AG20443 (cell line): ENCODE measurements at regions not wholly inside any gene's neighbourhood (a gene's known extent, or its start where the extent isn't known, plus 50 kb on each side); places are given as distances from the start of the nearest gene placed in this dataset.

ENCODE experiments used
- DNase-seq: peaks from one replicate; pipeline ENCODE4 v3.0.0; 2012; ENCODE audit warnings: low spot score, mixed read lengths

DNA sequence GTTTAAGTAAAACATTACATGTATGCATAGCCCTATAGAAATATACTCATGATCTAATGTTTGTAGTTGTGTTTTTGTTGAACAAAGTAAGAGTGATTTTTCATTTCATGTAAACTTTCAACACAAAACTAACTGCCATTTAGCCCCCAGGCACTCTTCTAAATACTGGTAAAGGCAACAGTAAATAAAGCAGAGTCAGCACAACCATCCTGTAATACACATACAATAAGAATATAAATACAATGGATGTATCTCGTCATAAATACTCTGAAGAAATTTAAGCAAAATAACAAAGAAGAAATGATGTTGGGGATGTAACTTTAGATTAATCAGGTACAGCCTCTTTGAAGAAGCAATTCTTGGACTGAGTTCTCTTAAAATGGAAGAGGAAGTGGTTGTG is 821.2 kb downstream of the ARAP2 start:
- no peak for DNase-seq

DNA sequence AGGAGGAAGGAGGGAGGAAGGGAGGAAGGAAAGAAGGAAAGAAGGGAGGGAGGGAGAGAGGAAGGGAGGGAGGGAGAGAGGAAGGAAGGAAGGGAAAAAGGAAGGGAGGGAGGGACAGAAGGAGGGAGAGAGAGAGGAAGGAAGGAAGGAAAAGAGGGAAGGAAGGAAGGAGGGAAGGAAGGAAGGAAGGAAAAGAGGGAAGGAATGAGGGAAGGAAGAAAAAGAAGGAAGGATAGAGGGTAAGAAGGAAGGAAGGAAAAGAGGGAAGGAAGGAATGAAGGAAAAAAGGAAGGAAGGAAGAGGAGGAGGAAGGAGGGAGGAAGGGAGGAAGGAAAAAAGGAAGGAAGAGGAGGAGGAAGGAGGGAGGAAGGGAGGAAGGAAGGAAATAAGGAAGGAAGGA is 796.8 kb downstream of the ARAP2 start:
- DNase-seq: no peak

DNA sequence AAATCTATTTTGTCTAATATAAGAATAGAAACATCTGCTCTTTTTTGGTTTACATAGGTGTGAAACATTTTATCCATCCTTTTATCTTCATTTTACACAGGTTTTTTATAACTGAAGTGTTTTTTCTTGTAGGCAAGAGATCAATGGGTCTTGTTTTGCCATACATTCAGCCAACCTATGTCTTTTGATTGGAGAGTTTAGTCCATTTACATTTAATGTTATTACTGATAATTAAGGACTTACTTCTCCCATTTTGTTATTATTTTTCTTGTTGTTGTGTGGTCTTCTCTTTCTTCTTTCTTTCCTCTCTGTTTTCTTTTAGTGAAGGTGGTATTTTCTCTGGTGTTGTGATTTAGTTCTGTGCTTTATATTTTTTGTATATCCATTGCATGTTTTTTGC is 785.3 kb downstream of the ARAP2 start:
- DNase-seq: no peak

DNA sequence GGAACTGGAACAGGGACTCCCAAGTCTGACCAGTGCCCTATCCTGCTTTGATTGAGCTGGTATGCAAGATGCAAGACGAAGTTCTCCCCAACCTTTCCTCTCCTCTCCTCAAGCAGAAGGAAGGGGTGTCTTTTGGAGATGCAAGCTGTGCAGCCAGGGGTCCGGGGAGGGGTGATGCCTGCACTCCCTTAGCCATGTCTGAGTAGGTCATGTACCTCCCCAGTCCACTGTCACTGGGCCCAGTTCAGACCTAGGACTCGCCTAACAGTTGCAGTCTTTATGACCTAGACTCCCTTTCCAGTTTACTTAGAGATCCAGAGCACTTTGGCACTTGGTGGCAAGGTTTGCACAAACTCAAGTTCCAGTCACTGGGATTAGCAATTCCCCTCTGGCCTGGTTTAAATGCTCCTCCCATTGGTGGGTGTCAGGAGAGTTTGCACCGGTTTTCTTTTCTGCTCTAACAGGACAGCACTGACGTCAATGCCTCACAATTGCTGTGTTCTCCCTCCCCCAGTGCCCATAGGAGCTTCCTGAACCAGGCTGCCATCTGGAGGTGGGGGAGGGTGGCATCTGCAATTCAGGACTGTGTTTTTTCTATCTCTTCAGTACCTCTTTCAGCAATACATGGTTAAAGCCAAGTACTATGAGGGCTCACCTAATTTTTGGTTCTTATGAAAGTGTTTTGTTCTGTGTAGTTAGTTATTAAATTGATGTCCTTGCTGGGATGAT is 782.2 kb downstream of the ARAP2 start:
- DNase-seq: no peak

DNA sequence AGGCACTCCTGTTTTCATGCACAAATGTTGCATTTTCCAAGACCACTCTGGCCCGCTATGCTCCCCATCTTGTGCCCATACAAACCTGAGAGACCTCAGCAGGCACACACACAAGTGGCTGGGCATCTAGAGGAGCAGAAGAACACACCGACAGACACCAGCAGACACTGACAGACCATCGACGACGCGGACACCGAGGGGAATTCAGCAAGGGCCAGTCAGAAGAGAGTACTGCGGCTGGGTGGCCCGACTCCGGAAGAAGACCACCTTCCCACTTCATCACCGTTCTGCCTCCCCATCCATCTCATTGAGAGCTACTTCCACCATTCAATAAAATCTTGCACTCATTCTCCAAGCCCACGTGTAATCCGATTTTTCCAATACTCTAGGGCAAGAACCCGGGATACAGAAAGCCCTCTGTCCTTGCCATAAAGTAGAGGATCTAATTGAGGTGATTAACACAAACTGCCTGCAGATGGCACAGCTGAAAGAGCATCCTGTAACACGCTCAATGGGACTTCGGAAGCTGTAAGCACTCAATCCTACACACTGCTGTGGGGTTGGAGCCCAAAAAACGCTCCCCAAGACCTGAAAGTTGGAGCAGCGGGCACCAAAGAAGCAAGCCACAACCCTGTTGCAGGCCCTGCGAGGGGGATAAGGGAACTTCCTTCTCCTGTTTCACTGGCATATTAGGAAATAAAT is 780.9 kb downstream of the ARAP2 start:
- DNase-seq: no peak

DNA sequence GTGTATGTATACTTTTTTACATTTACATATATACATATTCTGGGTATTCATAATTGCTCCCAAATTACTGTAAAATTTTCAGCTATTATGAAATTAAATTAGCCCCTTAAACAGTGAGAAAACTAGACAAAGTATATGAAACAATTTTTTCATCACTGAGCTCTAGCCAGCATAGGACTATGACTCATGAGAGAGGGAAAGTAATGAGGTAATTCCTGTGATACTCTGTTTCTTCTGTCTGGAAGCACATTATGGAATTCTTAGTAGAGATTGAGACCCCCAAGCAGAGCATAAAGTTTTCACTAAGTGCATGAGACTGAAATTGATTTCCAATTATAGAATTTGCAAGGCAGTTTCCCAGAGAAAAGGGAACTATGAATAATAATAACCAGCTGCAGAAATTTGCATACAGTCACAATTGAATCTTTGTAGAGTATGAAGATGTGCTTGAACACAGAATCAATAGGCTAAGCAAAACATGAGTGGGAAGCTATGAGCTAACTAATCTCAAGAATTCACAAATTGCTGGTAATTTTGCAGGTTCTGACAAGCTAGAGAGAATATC is 779.3 kb downstream of the ARAP2 start:
- no peak for DNase-seq

DNA sequence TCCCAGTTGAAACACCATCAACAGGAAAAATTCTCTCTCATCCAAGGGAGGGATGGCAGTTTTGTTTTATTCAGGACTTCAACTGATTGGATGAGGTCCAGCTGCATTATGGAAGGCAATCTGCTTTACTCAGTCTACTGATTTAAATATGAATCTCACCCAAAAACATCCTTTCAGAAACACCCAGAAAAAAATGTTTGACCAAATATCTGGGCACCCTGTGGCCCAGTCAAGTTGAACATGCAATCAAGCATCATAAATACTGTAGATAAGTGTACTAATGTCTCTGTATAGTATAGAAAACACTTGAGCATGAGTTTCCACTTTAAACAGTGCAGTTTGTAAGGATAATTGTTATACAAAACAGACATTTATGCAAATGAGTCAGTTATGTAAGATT is 753.2 kb downstream of the ARAP2 start:
- no peak for DNase-seq

DNA sequence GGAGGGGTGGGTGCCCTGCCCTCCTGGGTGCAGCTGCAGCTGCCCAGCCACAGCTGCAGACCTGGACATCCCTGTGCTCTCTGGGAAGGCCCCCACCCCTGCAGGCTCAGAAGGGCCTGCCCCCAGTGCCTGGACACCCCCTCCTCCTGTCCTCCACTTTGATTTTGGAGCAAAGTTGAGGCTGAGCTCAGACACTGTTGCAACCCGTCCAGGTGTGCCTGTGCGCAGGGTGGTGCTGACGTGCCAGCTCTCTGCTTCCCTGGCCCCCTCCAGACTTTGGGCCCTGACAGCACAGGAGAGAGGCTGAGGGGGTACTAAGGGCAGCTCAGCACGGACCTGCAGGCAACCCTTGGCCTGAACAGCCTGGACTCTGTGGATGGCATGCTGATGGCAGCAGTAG is 750.3 kb downstream of the ARAP2 start:
- DNase-seq: no peak

DNA sequence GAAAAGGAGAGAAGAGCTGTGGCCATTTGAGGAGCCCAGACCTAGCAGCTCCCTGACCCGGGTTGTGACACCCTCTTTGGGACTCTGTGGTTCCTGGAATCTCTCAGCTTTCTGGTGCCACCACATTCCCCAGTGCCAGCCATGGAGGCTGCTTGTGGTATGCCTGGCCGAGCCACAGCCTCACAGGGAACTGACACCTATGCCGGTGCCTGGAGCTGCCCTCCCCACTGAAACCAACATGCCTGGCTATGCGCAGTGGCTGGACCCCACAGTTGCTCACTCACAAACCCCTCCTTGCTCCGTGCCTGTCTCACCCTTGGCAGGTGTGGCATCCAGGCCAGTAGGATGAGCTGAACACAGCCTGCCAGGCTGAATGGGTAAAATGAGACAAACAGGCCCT is 749.4 kb downstream of the ARAP2 start:
- no peak for DNase-seq

DNA sequence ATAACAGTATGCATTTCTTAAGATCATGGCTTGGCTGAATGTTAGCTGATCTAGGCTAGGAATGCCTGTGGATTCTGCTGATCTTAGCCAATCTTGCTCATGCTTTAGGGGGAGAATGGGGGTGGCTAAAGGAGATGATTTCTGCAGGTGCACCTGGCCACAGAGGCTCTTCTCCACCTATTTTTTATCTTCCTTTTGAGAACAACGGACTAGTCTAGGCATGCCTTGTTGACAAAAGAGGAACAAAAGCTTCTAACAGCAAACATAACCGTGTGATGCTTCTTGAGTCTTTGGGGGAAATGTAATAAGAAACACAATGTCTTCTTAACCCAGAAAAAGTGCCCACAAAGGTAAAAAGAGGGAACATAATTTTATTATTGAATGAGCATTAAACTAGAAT is 743.5 kb downstream of the ARAP2 start:
- no peak for DNase-seq

DNA sequence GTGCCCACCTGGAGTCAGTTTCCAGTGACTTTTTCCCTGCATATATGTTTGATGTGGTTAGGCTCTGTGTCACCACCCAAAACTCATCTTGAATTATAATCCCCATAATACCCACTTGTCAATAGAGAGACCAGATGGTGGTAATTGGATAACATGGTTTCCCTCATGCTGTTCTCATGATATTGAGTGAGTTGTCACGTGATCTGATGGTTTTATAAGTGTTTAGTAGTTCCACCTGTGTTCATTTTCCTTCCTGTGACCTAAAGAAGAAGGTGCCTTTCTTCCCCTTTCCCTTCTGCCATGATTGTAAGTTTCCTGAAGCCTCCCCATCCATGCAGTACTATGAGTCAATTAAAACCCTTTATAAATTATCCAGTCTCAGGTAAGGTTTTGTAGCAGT is 740.9 kb downstream of the ARAP2 start:
- no peak for DNase-seq

DNA sequence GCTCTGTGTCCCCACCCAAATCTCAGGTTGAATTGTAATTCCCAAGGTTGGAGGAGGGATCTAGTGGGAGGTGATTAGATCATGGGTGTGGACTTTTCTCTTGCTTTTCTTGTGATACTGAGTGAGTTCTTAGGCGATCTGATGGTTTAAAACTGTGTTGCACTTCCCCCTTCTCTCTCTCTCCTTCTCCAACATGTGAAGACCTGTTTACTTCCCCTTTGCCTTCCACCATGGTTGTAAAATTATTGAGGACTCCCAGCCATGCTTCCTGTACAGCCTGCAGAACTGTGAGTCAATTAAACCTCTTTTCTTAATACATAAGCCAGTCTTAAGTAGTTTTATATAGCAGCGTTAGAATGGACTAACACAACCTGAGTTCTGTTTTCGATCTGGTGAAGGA is 738.2 kb downstream of the ARAP2 start:
- DNase-seq: no peak

DNA sequence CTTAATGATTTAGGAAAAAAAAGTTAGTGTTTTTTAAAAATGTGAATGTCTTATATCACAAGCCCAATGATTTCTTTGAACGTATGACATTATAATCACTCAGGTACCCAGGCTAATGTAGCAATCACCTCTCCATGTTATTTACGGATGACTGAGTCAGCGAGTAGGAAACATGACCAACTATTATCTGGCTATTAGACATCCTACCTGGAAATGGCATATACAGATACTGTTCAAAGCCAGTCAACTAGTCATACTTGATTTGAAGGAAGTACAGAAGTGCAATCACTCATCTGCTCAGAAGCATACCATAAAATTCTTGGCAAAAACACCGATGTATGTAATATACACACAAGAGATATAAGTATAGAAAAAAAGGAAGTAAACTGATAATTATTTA is 732.5 kb downstream of the ARAP2 start:
- no peak for DNase-seq

DNA sequence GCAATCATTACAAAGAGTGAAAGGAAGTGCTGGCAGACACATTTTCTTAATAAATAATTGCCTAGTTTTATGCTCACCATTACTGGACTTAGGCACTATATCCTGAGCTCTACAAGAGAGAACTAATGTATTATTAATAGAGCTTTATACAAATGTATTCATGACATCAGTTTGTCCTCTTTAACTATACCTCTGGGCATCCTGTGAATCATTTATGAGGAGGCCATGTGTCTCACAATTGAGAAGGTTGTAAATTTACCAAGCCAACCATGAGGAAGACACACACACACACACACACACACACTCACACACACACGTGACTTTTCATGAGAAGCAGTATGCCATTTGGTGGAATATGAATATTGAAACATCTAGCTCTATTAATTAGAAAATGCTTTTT is 728.2 kb downstream of the ARAP2 start:
- no peak for DNase-seq

DNA sequence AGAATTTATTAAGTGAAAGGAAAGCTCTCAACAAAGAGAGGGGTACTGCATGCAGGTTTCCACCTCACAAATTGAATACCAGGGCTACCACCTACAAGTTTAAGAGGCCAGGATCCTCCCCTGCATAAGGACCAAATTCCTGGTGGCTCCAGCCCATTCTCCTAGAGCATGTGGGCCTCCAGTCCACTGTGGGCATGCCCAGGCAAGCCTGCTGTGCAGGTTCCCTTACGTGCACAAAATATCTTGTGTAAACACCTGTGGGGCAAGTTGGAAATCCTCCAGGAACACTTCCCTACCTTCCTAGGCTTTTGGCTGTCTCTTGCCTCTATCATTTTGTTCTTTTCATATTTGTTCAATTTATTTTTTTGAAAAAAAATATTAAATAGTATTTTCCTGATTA is 724.3 kb downstream of the ARAP2 start:
- DNase-seq: no peak

DNA sequence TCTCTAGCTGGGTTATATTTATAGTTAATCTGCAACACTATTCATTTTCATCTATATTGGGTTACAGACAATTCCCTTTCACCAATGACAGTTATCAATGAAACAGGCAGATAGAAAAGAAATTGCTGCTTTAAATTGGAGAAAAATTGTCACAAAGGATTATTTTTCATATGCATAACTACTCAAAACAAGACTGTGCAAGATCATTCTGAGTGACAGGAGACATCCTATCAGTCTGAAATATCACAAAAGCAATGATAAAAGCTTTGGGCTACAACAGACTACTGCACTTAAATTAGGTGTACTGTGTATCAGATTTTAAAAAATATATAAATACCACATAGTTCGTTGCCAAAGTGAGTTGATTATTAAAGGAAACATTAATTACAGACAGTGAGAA is 722.6 kb downstream of the ARAP2 start:
- DNase-seq: no peak

DNA sequence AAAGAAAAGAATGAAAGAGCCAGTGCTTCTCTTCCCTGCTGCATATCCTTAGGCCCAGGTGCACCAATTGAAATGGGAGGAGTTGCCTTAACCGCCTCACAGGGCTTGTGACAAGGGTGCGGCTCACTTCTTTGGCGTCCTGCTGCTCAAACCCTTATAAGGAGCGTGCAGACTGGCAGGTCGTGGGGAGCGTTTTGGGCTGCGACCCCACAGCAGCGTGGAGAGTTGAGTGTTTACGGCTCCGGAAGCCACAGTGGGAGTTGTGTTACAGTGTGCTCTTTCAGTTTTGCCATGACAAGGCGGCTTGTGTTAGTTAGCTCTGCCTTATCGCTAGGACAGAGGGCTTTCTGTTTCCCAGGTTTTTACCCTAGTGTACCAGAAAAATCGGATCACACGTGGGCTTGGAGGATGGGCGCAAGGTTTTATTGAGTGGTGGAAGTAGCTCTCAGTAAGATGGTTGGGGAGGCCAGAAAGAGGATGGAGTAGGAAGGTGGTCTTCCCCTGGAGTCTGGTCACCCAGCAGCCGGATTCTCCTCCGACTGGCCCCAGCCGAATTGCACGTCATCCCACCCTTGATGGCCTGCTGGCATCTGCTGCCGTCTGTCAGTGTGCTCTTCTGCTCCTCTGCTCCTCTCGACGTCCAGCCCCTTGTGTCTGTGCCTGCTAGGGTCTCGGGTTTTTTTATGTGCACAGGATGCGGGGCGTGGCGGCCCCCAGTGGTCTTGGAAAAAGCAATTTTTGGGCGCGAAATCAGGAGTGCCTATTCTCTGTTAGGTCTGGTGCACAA is 718.9 kb downstream of the ARAP2 start:
- no peak for DNase-seq

DNA sequence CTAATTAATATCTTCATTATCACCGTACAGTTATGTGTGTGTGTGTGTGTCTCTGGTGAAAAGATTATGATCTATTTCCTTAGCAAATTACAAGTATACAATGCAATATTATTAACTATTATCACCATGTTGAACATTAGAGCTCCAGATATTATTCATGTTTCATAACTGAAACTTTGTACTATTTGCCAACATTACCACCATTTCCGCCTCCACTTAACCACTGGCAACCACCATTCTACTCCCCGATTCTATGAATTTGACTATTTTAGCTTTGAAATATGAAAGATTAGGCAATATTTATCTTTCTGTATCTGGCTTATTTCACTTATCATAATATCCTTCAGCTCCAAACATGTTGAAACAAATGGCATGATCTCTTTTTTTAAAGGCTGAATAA is 717.9 kb downstream of the ARAP2 start:
- DNase-seq: no peak

DNA sequence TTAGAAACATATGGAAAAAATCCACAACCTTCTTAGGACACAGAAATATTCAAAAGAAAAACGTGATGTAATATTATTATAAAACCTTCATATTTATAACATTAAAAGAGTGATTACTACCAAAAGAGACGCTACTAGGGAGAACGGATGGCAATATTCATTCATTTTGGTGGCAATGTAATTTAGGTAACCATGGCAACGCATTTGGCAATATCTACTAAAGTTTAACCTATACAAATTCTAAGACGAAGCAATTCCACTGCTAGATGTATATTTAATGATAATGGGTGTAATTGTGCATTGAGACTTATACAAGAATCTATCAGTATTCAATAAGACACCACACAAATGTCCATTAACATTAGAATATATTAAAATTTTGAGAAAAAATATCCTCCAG is 709.4 kb downstream of the ARAP2 start:
- no peak for DNase-seq

DNA sequence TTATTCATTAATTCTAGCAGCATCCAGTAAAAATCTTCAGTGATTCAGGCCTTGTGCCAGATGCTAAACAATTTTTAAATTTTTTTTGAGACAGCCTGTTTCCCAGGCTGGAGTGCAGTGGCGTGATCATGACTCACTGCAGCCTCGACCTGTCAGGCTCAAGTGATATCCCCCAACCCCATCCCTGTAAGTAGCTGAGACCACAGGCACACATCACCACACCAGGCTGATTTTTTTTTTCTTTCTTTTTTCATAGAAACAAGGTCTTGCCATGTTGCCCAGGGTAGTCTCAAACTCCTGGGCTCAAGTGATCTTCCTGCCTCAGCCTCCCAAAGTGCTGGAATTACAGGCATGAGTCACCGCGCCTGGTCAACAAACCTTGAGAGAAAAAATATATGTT is 705.5 kb downstream of the ARAP2 start:
- DNase-seq: no peak

DNA sequence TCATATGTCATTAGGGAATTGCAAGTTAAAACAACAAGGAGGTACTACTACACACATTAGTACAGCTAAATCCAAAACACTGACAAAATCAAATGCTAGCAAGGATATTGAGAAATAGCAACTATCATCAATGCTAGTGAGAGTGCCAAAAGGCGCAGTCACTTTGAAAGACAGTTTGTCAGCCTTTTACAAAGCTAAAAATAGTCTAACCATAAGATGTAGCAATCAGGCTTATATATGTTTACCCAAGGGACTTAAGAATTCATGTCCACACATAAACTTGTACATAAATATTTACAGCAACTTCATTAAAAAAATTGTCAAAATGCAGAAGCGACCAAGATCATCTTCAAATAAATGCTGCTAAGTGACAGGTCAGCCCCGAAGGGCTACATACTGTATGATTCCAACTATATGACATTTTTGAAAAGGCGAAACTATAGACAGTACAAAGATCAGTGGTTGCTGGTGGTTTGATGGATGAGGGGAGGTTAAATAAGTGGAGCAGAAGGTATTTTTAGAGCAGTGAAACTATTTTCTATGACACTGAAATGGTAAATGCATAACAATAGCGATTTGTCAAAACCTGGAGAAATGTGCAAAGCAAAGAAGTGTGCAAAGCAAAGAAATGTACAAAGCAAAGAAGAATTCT is 704.8 kb downstream of the ARAP2 start:
- no peak for DNase-seq

DNA sequence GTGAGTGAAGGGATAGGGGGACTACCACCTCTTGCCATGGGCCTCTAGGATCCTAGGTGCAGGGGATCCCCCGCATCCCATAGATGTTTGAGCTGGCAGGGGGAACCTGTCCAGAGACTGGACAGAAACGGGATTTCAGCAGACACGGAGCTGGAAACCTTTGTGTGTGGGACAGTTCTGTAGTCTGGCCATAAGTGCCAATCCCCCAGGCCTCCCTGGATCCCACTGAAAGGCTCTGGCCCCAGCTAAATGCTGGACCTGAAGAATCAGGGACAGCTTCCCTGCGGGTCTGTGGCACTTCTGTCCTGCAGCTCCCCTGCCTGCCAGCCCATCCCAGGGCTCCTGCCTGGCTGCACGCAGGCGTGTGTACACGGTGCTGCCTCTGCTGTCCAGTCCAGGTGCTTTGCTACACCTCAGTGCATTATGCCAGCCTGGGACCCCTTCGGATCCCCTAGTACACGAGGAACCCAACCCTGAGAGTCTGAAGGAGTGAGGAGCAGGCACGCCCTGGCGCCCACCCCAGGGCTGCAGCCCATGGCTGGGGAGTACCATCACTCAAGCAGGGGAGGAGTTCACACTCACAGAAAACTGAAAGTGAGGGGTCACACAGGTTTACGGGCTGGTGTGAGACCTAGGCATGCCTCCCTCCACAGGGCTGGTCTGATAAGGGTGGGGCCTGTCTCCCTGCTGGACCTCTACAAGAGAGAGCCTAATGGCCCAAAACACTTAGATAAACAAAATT is 703.0 kb downstream of the ARAP2 start:
- DNase-seq: no peak
